ENCODE measurements at regions not wholly inside any gene's neighbourhood (a gene's known extent, or its start where the extent isn't known, plus 50 kb on each side); places are given as distances from the start of the nearest gene placed in this dataset.
"Not testable (repeated sequence)": the region's sequence is repeated elsewhere in the genome, so short reads cannot be mapped to it uniquely, and the experiment has no call there.

GRCh38 chr16:48959204-48959603 lies 322.4 kb downstream of the CBLN1 start:
- no peak overlapping the region for H3K27ac ChIP-seq
- H3K9me3 ChIP-seq, result no peaks in the 10 kb centered on the region
- H3K27me3 ChIP-seq, result no peaks in the 10 kb centered on the region
- H3K4me1 ChIP-seq, result no peaks in the 10 kb centered on the region
- DNase-seq (no peak), ATAC-seq (no peak)
- H3K4me3 ChIP-seq, result no peak overlapping the region
- TF ChIP-seq, protein P1, sequence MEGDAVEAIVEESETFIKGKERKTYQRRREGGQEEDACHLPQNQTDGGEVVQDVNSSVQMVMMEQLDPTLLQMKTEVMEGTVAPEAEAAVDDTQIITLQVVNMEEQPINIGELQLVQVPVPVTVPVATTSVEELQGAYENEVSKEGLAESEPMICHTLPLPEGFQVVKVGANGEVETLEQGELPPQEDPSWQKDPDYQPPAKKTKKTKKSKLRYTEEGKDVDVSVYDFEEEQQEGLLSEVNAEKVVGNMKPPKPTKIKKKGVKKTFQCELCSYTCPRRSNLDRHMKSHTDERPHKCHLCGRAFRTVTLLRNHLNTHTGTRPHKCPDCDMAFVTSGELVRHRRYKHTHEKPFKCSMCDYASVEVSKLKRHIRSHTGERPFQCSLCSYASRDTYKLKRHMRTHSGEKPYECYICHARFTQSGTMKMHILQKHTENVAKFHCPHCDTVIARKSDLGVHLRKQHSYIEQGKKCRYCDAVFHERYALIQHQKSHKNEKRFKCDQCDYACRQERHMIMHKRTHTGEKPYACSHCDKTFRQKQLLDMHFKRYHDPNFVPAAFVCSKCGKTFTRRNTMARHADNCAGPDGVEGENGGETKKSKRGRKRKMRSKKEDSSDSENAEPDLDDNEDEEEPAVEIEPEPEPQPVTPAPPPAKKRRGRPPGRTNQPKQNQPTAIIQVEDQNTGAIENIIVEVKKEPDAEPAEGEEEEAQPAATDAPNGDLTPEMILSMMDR (IDR thresholded peaks at IDR 0.05), result no peak
- intact Hi-C loops (cut with DNase I), result no loop called here
- no peaks in the 10 kb centered on the region for H3K36me3 ChIP-seq

- no peak for DNase-seq
- no peak for ATAC-seq
- intact Hi-C loops (cut with DNase I), result no loop called here
- Histone ChIP-seq H3K27me3 (no peaks in the 10 kb centered on the region), H3K27ac (no peak overlapping the region), H3K4me1 (no peaks in the 10 kb centered on the region), H3K4me3 (no peak overlapping the region), H3K9me3 (no peaks in the 10 kb centered on the region), H3K36me3 (no peaks in the 10 kb centered on the region)
- TF ChIP-seq, protein P1 (IDR thresholded peaks at IDR 0.05), result no peak
These were observed 323.0 kb downstream of the CBLN1 start for GRCh38 chr16:48958681-48959080.

DNA sequence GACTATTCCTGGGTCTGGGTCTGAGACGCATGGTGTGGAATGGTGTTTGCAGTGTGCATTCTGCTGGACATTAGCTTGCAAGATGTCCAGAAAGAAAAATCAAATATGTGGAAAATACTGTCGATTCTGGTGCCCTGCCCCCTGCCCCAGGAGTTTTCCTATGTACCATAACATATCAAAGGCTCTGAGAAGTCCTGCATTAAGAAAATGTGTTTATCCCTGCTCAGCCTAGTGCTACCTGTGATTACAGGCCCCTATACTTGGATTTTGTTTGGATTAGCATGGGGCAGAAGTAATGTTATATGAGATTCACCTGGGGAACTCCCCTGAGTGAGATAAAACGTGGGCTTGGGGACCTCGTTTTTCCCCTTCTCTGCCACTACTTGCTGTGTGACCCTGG lies 325.0 kb downstream of the CBLN1 start:
- Histone ChIP-seq H3K27me3 (no peaks in the 10 kb centered on the region), H3K4me1 (no peaks in the 10 kb centered on the region), H3K27ac (no peak overlapping the region), H3K4me3 (no peak overlapping the region), H3K9me3 (no peaks in the 10 kb centered on the region), H3K36me3 (no peaks in the 10 kb centered on the region)
- DNase-seq (no peak), ATAC-seq (no peak)
- intact Hi-C loops (cut with DNase I), result no loop called here
- TF ChIP-seq, protein P1 (IDR thresholded peaks at IDR 0.05), result no peak

DNA sequence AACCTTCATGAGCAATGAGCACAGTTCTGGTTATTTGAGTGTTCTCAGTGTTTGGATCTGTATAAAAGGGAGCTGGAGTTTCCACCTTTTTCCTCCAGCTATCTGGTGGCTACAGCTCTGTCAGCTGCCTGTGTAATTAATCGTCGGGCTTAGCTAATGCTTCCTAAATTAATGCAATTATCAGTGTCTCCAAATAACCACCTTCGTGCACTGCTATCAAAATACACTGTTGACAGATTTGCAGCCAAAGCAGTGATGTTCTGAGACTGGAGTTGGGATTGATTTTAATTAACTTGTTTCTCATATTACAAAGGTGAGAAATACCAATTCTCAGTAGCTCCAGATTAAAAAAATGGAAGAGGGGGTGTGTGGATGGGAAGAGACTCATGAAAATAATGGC lies 325.8 kb downstream of the CBLN1 start:
- no peaks in the 10 kb centered on the region for H3K9me3 ChIP-seq
- intact Hi-C loops (cut with DNase I), result no loop called here
- no peak overlapping the region for H3K27ac ChIP-seq
- ATAC-seq, result no peak
- DNase-seq, result no peak
- no peaks in the 10 kb centered on the region for H3K27me3 ChIP-seq
- TF ChIP-seq, protein P1 (IDR thresholded peaks at IDR 0.05), result no peak
- no peaks in the 10 kb centered on the region for H3K4me1 ChIP-seq
- H3K4me3 ChIP-seq, result no peak overlapping the region
- no peaks in the 10 kb centered on the region for H3K36me3 ChIP-seq

DNA sequence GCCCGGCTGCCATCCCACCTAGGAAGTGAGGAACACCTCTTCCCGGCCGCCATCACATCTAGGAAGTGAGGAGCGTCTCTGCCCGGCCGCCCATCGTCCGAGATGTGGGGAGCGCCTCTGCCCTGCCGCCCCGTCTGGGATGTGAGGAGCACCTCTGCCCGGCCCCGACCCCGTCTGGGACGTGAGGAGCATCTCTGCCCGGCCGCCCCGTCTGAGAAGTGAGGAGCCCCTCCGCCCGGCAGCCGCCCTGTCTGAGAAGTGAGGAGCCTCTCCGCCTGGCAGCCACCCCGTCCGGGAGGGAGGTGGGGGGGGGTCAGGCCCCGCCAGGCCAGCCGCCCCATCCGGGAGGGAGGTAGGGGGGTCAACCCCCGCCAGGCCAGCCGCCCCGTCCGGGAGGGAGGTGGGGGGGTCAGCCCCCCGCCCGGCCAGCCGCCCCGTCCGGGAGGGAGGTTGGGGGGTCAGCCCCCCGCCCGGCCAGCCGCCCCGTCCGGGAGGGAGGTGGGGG lies 330.0 kb downstream of the CBLN1 start:
- H3K36me3 ChIP-seq; H3K27ac ChIP-seq; H3K9me3 ChIP-seq; H3K4me1 ChIP-seq; H3K27me3 ChIP-seq; intact Hi-C loops (cut with DNase I); DNase-seq; H3K4me3 ChIP-seq; ATAC-seq: not testable (repeated sequence)

- H3K4me3 ChIP-seq, result no peak overlapping the region
- H3K36me3 ChIP-seq, result no peaks in the 10 kb centered on the region
- no peak for ATAC-seq
- intact Hi-C loops (cut with DNase I), result no loop called here
- TF ChIP-seq, protein P1 (IDR thresholded peaks at IDR 0.05), result no peak
- H3K27me3 ChIP-seq, result no peaks in the 10 kb centered on the region
- H3K4me1 ChIP-seq, result no peaks in the 10 kb centered on the region
- H3K27ac ChIP-seq, result no peak overlapping the region
- no peak for DNase-seq
- no peaks in the 10 kb centered on the region for H3K9me3 ChIP-seq
These were observed 331.5 kb downstream of the CBLN1 start for GRCh38 chr16:48950184-48950583.

All from upper lobe of right lung (tissue), 1 donor.